ENCODE measurements at regions not wholly inside any gene's neighbourhood (a gene's known extent, or its start where the extent isn't known, plus 50 kb on each side); places are given as distances from the start of the nearest gene placed in this dataset.

DNA sequence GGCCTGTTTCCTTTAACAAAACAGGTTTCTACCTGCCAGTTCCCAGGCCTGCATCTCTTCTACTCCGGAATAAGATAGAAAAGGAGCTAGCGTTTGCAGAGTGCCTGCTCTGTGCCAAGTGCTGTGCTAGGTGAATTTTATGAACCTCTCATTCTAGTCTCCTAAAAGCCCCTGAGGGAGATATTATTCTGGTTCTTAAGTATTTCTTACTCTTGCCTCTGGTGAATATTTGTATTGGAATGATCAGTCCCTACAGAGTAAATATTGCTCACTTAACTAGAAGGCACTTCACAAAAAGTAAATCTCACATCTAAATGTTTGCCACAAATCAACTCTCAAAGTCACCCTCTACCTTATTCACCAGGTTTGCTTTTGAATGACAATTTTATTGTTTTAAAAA, 227.1 kb downstream of the AUH start:
- ChIA-PET CTCF (no interaction called here), POLR2A (no interaction called here)
- DNase-seq (ENCODE audit: low read depth, low spot score), result no peak
- no peaks in the 10 kb centered on the region for H3K27me3 ChIP-seq (ENCODE audit: control insufficient read depth, insufficient read depth, low read length)
- no peak overlapping the region for H3K4me3 ChIP-seq (ENCODE audit: low read depth in 2 of 2, low read length in 2 of 2)
- no peak for ATAC-seq
- H3K36me3 ChIP-seq (ENCODE audit: control insufficient read depth, insufficient read depth, low read length), result no peaks in the 10 kb centered on the region
- TF ChIP-seq TCF7L2 (IDR thresholded peaks at IDR 0.05; ENCODE audit: low read depth, low read length) (no peak), SIN3A (IDR thresholded peaks at IDR 0.05; ENCODE audit: borderline replicate concordance, insufficient read depth, low read depth, low read length) (no peak), POLR2AphosphoS5 (IDR thresholded peaks at IDR 0.05; ENCODE audit: low read depth, low read length) (no peak)
- TF ChIP-seq, protein P1, sequence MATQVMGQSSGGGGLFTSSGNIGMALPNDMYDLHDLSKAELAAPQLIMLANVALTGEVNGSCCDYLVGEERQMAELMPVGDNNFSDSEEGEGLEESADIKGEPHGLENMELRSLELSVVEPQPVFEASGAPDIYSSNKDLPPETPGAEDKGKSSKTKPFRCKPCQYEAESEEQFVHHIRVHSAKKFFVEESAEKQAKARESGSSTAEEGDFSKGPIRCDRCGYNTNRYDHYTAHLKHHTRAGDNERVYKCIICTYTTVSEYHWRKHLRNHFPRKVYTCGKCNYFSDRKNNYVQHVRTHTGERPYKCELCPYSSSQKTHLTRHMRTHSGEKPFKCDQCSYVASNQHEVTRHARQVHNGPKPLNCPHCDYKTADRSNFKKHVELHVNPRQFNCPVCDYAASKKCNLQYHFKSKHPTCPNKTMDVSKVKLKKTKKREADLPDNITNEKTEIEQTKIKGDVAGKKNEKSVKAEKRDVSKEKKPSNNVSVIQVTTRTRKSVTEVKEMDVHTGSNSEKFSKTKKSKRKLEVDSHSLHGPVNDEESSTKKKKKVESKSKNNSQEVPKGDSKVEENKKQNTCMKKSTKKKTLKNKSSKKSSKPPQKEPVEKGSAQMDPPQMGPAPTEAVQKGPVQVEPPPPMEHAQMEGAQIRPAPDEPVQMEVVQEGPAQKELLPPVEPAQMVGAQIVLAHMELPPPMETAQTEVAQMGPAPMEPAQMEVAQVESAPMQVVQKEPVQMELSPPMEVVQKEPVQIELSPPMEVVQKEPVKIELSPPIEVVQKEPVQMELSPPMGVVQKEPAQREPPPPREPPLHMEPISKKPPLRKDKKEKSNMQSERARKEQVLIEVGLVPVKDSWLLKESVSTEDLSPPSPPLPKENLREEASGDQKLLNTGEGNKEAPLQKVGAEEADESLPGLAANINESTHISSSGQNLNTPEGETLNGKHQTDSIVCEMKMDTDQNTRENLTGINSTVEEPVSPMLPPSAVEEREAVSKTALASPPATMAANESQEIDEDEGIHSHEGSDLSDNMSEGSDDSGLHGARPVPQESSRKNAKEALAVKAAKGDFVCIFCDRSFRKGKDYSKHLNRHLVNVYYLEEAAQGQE (IDR thresholded peaks at IDR 0.05; ENCODE audit: insufficient read depth in 1 of 2, low read depth in 2 of 2, low read length in 1 of 2), result no peak
- TF ChIP-seq, protein P2, sequence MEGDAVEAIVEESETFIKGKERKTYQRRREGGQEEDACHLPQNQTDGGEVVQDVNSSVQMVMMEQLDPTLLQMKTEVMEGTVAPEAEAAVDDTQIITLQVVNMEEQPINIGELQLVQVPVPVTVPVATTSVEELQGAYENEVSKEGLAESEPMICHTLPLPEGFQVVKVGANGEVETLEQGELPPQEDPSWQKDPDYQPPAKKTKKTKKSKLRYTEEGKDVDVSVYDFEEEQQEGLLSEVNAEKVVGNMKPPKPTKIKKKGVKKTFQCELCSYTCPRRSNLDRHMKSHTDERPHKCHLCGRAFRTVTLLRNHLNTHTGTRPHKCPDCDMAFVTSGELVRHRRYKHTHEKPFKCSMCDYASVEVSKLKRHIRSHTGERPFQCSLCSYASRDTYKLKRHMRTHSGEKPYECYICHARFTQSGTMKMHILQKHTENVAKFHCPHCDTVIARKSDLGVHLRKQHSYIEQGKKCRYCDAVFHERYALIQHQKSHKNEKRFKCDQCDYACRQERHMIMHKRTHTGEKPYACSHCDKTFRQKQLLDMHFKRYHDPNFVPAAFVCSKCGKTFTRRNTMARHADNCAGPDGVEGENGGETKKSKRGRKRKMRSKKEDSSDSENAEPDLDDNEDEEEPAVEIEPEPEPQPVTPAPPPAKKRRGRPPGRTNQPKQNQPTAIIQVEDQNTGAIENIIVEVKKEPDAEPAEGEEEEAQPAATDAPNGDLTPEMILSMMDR (IDR thresholded peaks at IDR 0.05), result no peak
- BruUV-seq (replicated peaks), result no TSS peak
- intact Hi-C loops (cut with micrococcal nuclease; ENCODE audit: unreplicated experiment) (no loop called here), in situ Hi-C loops (cut with HindIII; ENCODE audit: low pct_unique_long_range_greater_than_20kb, low sequenced_read_pairs) (no loop called here)
- H3K9me3 ChIP-seq (ENCODE audit: control insufficient read depth, insufficient read depth, low read depth, low read length), result no peaks in the 10 kb centered on the region
- no peaks in the 10 kb centered on the region; the same call in 1 of the 2 replicates for H3K4me1 ChIP-seq (ENCODE audit: control insufficient read depth, insufficient read depth, low read length)
- no peak overlapping the region for H3K27ac ChIP-seq (ENCODE audit: low read length)

DNA sequence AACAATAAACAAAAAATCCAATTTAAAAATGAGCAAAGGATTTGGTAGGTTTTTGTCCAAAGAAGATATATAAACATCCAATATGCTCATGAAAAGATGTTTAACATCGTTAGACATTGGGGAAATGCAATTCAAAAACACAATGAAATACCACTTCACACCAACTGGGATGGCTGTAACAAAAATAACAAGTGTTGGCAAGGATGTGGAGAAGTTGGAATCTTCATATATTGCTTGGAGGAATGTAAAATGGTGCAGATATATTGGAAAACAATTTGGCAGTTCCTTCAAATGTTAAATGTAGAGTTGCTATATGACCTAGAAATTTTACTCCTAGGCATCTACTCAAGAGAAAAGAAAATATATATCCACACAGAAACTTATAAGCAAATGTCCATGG, 224.3 kb downstream of the AUH start:
- intact Hi-C loops (cut with micrococcal nuclease; ENCODE audit: unreplicated experiment), result no loop called here
- TF ChIP-seq SIN3A (IDR thresholded peaks at IDR 0.05; ENCODE audit: borderline replicate concordance, insufficient read depth, low read depth, low read length) (no peak), POLR2AphosphoS5 (IDR thresholded peaks at IDR 0.05; ENCODE audit: low read depth, low read length) (no peak), TCF7L2 (IDR thresholded peaks at IDR 0.05; ENCODE audit: low read depth, low read length) (no peak)
- TF ChIP-seq, protein P2 (IDR thresholded peaks at IDR 0.05), result no peak
- TF ChIP-seq, protein P1 (IDR thresholded peaks at IDR 0.05; ENCODE audit: insufficient read depth in 1 of 2, low read depth in 2 of 2, low read length in 1 of 2), result no peak
- Histone ChIP-seq H3K27ac (ENCODE audit: low read length) (no peak overlapping the region), H3K27me3 (ENCODE audit: control insufficient read depth, insufficient read depth, low read length) (no peaks in the 10 kb centered on the region), H3K4me3 (ENCODE audit: low read depth in 2 of 2, low read length in 2 of 2) (no peak overlapping the region), H3K36me3 (ENCODE audit: control insufficient read depth, insufficient read depth, low read length) (no peaks in the 10 kb centered on the region), H3K9me3 (ENCODE audit: control insufficient read depth, insufficient read depth, low read depth, low read length) (no peaks in the 10 kb centered on the region), H3K4me1 (ENCODE audit: control insufficient read depth, insufficient read depth, low read length) (no peaks in the 10 kb centered on the region)
- no peak for ATAC-seq
- in situ Hi-C loops (cut with HindIII; ENCODE audit: low pct_unique_long_range_greater_than_20kb, low sequenced_read_pairs), result no loop called here
- no TSS peak for BruUV-seq (replicated peaks)
- no peak for DNase-seq (ENCODE audit: low read depth, low spot score)
- ChIA-PET CTCF (no interaction called here), POLR2A (no interaction called here)
